ENCODE measurements at regions not wholly inside any gene's neighbourhood (a gene's known extent, or its start where the extent isn't known, plus 50 kb on each side); places are given as distances from the start of the nearest gene placed in this dataset.

DNA sequence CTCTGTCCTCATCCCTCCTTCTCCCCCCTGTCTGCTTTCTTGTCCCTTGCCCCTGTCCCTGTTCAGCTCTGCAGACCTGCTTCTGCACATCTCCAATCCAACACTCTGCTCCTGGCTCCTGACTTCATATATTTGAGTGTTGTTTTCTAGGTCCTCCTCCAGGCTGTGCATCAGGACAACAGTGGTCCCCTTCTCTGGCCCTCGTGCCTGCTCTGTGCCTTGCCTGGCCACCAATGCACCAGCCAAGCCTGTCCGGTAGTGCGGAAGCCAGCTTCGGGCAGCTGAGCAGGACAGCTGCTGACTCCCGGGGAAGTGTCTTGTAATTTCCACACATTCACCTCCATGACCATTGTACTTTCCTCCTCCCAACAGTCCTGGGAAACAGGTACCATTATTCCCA is 203.4 kb upstream of the RAB4A start:
- DNase-seq (ENCODE audit: extremely low spot score, insufficient read length, low read depth), result no peak
- FAIRE-seq, result no peak

DNA sequence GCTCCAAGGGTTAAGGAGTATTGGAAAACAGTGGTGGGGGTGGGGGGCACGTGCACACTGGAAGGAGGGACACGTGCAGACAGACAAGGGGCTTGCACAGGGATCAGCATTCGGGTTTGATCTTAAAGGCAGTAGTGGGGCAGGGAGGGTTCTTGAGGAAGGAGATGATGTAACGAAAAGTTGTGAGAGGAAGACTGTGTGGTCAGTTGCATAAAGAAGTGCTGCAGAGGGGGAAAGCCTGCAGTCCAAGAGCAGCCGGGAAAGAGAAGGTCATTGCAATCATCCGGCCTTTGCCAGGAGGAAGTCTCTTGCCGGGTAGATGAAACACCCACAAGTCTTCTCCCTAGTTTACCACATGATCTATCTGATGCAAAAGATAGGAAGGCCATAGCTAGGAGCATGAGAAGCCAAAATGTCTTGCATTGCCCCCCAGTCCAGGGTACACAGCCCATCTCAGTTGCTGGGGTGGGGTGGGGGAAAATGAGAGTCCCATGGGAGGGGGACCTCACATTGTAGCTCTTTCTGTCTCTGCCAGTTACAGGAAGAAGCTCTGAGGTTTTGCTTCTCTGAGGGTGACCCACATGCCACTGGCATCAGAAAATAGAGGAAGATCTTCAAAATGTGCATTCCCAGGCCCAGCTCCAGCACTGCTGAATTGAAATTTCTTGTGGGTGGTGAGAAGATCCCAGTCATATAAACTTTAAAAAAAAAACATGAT is 202.5 kb upstream of the RAB4A start:
- FAIRE-seq, result no peak

GRCh38 chr1:229069176-229069575 is 201.7 kb upstream of the RAB4A start:
- DNase-seq (ENCODE audit: extremely low spot score, insufficient read length, low read depth) (no peak), FAIRE-seq (no peak)

More for the DNA sequence above, 202.5 kb upstream of the RAB4A start:
- DNase-seq (ENCODE audit: extremely low spot score, insufficient read length, low read depth), result no peak

DNA sequence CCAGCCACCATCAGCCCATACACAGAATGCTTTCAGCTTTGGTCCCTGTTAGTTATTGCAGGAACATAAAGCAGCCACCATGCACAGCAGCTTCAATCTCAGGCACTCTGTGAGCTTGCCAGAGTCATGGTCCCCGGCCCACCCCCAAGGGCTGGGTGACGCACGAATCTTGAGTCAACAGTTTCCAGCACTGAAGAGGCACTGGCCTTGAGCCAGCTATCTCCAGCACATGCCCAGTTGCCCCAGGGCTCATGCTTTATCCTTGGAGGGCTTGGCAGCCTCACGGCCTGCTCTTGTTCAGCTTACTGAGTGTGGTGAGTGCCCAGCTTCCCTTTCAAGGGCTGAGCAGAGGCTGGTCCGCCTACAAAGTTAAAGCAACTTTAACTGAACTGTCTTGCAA is 200.7 kb upstream of the RAB4A start:
- DNase-seq (ENCODE audit: extremely low spot score, insufficient read length, low read depth) (no peak), FAIRE-seq (no peak)

DNA sequence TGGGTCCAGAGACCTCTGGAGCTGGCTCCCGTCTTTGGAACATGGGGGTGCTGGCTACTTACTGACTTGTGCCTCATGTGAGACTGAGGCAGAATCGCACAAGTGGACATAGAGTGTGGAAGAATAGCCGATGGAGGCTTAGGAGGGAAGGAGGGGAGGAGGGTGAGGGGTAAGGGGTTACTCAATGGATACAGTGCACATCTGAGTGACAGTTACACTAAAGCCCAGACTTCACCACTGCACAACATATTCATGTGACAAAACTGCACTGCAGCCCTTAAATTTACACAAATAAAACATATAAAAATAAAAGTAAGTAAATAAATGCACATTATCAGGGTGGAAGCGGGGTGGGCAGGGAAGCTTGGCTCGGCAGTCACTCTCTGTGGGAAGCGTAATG is 197.7 kb upstream of the RAB4A start:
- FAIRE-seq (no peak), DNase-seq (ENCODE audit: extremely low spot score, insufficient read length, low read depth) (no peak)

DNA sequence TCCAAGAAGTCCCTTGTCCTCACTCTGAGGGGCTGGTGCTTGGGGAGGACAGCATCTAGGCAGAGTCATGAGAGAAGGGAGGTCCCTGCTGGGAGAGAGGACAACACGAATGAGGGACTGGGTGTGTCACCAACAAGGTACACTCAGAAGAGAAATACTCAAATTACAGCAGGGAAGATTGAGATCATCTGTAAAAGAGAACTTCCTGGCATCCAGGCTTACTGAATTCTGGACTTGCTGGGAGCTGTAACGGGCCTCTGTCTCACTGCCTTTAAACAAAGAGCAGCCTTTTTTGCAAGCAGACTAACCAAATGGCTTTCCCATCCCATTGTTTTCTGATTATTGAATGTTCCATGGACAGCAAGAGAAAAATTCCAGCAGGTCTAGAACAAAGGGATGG is 195.7 kb upstream of the RAB4A start:
- FAIRE-seq (no peak), DNase-seq (ENCODE audit: extremely low spot score, insufficient read length, low read depth) (no peak)

DNA sequence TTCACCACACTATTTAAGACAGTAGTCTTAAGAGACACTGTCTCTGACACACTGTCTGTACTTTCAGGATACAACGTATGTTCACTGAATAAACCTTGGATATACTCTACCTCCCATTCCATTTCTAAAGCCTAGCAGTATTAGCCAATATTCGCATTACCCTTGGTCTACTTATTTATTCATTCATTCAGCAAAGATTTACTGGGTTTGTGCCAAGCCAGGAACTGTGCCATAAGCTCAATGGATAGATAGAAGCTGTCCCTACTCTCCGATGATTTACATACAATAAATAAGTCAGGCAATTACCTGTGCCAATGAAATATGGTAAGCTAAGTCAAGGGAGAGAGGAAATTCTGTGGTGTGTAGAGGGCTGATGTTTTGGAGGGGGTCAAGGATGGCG is 195.2 kb upstream of the RAB4A start:
- FAIRE-seq (no peak), DNase-seq (ENCODE audit: extremely low spot score, insufficient read length, low read depth) (no peak)

- DNase-seq (ENCODE audit: extremely low spot score, insufficient read length, low read depth) (no peak), FAIRE-seq (no peak)
Observed at GRCh38 chr1:229076195-229076594, 194.7 kb upstream of the RAB4A start.

- FAIRE-seq, result no peak
- no peak for DNase-seq (ENCODE audit: extremely low spot score, insufficient read length, low read depth)
Observed at GRCh38 chr1:229079016-229079595, 191.8 kb upstream of the RAB4A start.

GRCh38 chr1:229080361-229080760 is 190.6 kb upstream of the RAB4A start:
- DNase-seq (ENCODE audit: extremely low spot score, insufficient read length, low read depth) (no peak), FAIRE-seq (no peak)

GRCh38 chr1:229085291-229085690 is 185.6 kb upstream of the RAB4A start:
- DNase-seq (ENCODE audit: extremely low spot score, insufficient read length, low read depth) (no peak), FAIRE-seq (no peak)

DNA sequence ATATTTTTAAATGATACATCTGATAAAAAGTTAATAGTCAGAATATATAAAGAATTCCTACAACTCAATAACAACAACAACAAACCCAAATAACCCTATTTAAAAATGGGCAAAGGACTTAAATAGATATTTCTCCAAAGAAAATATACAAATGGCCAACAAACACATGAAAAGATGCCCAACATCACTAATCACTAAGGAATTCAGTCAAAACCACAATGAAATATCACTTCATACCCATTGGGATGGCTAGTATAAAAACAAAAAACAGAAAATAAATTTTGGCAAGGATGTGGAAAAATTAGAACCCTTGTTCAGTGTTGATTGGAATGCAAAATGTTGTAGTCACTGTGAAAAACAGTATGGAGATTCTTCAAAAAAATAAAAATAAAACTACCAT is 184.8 kb upstream of the RAB4A start:
- FAIRE-seq, result no peak
- no peak for DNase-seq (ENCODE audit: extremely low spot score, insufficient read length, low read depth)

GRCh38 chr1:229086686-229087085 is 184.2 kb upstream of the RAB4A start:
- DNase-seq (ENCODE audit: extremely low spot score, insufficient read length, low read depth) (no peak), FAIRE-seq (no peak)

- no peak for DNase-seq (ENCODE audit: extremely low spot score, insufficient read length, low read depth)
- FAIRE-seq, result no peak
Observed at GRCh38 chr1:229087339-229087738, 183.6 kb upstream of the RAB4A start.

GRCh38 chr1:229087906-229088305 is 183.0 kb upstream of the RAB4A start:
- DNase-seq (ENCODE audit: extremely low spot score, insufficient read length, low read depth) (no peak), FAIRE-seq (no peak)

DNA sequence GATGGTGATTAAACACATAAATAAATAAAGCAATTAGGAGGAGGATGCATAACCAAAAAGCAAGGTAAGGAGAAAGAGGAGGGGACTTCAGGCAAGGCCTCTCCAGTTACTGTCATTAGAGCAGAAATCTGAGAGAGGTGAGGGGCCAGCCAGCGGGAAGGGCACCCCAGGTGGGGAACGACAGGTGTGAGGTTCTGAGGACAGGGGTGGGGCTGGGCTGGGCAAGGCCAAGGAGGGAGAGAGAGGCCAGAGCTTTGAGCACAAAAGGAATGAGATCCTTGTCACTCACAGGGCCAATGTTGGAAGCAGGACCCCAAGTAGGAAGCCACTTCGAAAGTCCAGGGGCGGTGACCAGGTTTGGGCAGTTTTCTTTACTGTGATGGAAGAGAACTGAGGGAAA is 182.2 kb upstream of the RAB4A start:
- no peak for DNase-seq (ENCODE audit: extremely low spot score, insufficient read length, low read depth)
- no peak for FAIRE-seq

DNA sequence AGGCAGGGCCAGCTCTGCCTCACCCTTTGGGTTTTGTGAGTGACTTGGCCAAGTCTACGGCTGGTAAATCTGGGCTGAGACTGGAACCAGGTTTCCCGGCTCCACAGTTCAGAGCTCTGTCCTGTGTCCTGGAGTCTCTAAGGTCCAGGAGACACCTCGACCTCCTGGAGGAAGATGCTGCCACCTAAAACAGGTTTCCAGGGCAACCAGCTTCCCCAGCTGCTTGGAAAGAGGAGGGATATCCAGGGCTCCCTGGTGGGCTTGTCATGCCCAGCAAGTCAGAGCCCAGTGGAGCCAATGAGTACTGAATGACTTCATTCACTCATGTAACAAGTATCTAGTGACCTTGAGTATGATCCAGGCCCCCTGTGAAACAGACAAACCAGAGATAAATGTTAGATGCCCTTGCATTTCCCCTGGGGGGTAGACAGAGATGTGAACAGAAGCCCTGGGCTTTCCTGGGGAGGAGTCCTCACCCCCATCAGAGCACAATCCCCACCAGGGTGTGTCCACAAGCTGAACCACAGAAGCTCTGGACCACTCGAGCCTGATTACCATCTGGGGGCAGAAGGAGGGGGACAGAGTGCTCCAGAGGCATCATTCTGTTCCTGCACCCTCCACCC is 181.2 kb upstream of the RAB4A start:
- no peak for DNase-seq (ENCODE audit: extremely low spot score, insufficient read length, low read depth)
- FAIRE-seq, result no peak

GRCh38 chr1:229091721-229092136 is 179.2 kb upstream of the RAB4A start:
- FAIRE-seq (no peak), DNase-seq (ENCODE audit: extremely low spot score, insufficient read length, low read depth) (no peak)

GRCh38 chr1:229092377-229093237 is 178.3 kb upstream of the RAB4A start:
- DNase-seq (ENCODE audit: extremely low spot score, insufficient read length, low read depth) (no peak), FAIRE-seq (no peak)

DNA sequence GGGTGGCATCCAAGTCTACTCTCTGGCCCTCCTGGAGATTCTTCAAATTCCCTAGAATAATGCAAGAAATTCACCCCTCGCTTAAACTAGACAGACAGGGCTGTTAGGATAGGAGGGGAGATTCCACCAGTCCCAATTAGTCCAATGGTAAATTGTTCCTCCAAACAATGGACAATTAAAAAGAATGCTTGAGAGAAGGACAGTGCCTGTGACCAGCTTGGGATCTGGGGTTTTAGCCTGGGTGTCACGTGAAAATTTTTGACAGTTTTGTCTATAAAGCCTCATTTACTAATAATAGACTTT is 177.7 kb upstream of the RAB4A start:
- no peak for FAIRE-seq
- no peak for DNase-seq (ENCODE audit: extremely low spot score, insufficient read length, low read depth)

All from GM18507 (cell line).